IMR-90 (cell line): ENCODE measurements at regions not wholly inside any gene's neighbourhood (a gene's known extent, or its start where the extent isn't known, plus 50 kb on each side); places are given as distances from the start of the nearest gene placed in this dataset.

ENCODE experiments used
- ATAC-seq: fragments of 200-7000 bp; cut with Tn5 transposase; 2 replicates; pipeline ENCODE4 v1.9.1; 2020; ENCODE audit warnings: low read depth, mild to moderate bottlenecking, moderate library complexity
- BruUV-seq: library from RNA; stranded (reverse); fragments of 400-500 nt; replicated peaks from 2 replicates; lab custom pipeline; 2021; lab: Mats Ljungman, UMichigan
- CTCF ChIA-PET: fragments of 300-600 bp; formaldehyde crosslinking; extraction: SDS; loops from one replicate; lab custom pipeline; 2021; ENCODE audit warnings: antibody characterized with exemption; lab: Yijun Ruan, JAX
- POLR2A ChIA-PET: fragments of 300-600 bp; sonication (Branson Sonifier 250); formaldehyde crosslinking; loops from one replicate; lab custom pipeline; 2022; ENCODE audit warnings: antibody characterized with exemption; ENCODE audit not compliant: unreplicated experiment; lab: Charles Lee
- DNase-seq: peaks from one replicate; pipeline ENCODE4 v3.0.0; 2013
- H2AFZ ChIP-seq: replicated peaks from 2 replicates; pipeline ENCODE3; 2013; ENCODE audit warnings: low read length, mild to moderate bottlenecking; ENCODE audit not compliant: poor library complexity
- H2AK5ac ChIP-seq: 2 replicates; pipeline ENCODE4 v1.6.1; 2013; ENCODE audit warnings: low read depth, low read length, inconsistent platforms
- H2AK9ac ChIP-seq: replicated peaks from 2 replicates; pipeline ENCODE3; 2013; ENCODE audit warnings: mild to moderate bottlenecking, low read depth, low read length, moderate library complexity; ENCODE audit not compliant: poor library complexity
- H2BK120ac ChIP-seq: 2 replicates; pipeline ENCODE4 v1.6.1; 2013; ENCODE audit warnings: low read depth, low read length, inconsistent platforms
- H2BK15ac ChIP-seq: 3 replicates; pipeline ENCODE4 v1.6.1; 2013; ENCODE audit warnings: low read depth, low read length, inconsistent platforms
- H2BK20ac ChIP-seq: 2 replicates; pipeline ENCODE4 v1.6.1; 2013; ENCODE audit warnings: low read depth, mild to moderate bottlenecking, inconsistent platforms, low read length, moderate library complexity
- H2BK5ac ChIP-seq: 2 replicates; pipeline ENCODE4 v1.6.1; 2013; ENCODE audit warnings: mild to moderate bottlenecking, low read depth, low read length, inconsistent platforms; ENCODE audit not compliant: poor library complexity, severe bottlenecking
- H3K14ac ChIP-seq: replicated peaks from 2 replicates; pipeline ENCODE4 v1.6.1; 2013; ENCODE audit warnings: low read depth, low read length, inconsistent platforms
- H3K18ac ChIP-seq: 2 replicates; pipeline ENCODE4 v1.6.1; 2013; ENCODE audit warnings: low read depth, low read length, control low read depth
- H3K23ac ChIP-seq: 2 replicates; pipeline ENCODE4 v1.6.1; 2013; ENCODE audit warnings: low read depth, low read length, inconsistent platforms
- H3K27ac ChIP-seq: 2 replicates; pipeline ENCODE4 v1.5.1; 2013; ENCODE audit warnings: mild to moderate bottlenecking, control low read depth, low read length; ENCODE audit not compliant: insufficient read depth
- H3K27me3 ChIP-seq: 2 replicates; pipeline ENCODE4 v1.6.1; 2013; ENCODE audit warnings: low read length; ENCODE audit not compliant: control insufficient read depth, insufficient read depth
- H3K36me3 ChIP-seq: 2 replicates; pipeline ENCODE4 v1.6.1; 2013; ENCODE audit warnings: low read length, mixed read lengths; ENCODE audit not compliant: control insufficient read depth, insufficient read depth
- H3K4ac ChIP-seq: 2 replicates; pipeline ENCODE4 v1.6.1; 2013; ENCODE audit warnings: low read depth, low read length, inconsistent platforms
- H3K4me1 ChIP-seq: 2 replicates; pipeline ENCODE4 v1.6.1; 2013; ENCODE audit warnings: low read length, mixed read lengths; ENCODE audit not compliant: control insufficient read depth, insufficient read depth
- H3K4me2 ChIP-seq: 2 replicates; pipeline ENCODE4 v1.6.1; 2013; ENCODE audit warnings: low read depth, mild to moderate bottlenecking, control low read depth, low read length, moderate library complexity
- H3K4me3 ChIP-seq: 2 replicates; pipeline ENCODE4 v1.5.1; 2013; ENCODE audit warnings: low read depth, mild to moderate bottlenecking, control low read depth, low read length, moderate library complexity; ENCODE audit not compliant: insufficient read depth
- H3K56ac ChIP-seq: 2 replicates; pipeline ENCODE4 v1.6.1; 2013; ENCODE audit warnings: low read length, inconsistent platforms; ENCODE audit not compliant: insufficient read depth; ENCODE audit errors: extremely low read depth
- H3K79me1 ChIP-seq, 2 experiments: 2 replicates each; pipeline ENCODE4 v1.6.1; 2013; ENCODE audit warnings: low read length in 2 of 2, inconsistent platforms in 1 of 2, low read depth in 1 of 2
- H3K9ac ChIP-seq: 2 replicates; pipeline ENCODE4 v1.6.1; 2013; ENCODE audit warnings: low read depth, low read length, control low read depth
- H3K9me1 ChIP-seq: 2 replicates; pipeline ENCODE4 v1.6.1; 2013; ENCODE audit warnings: low read length, inconsistent platforms; ENCODE audit not compliant: insufficient read depth
- H3K9me3 ChIP-seq: 2 replicates; pipeline ENCODE4 v1.6.1; 2013; ENCODE audit warnings: low read length; ENCODE audit not compliant: control insufficient read depth, insufficient read depth
- H4K20me1 ChIP-seq: 2 replicates; pipeline ENCODE4 v1.6.1; 2013; ENCODE audit warnings: low read length, inconsistent platforms; ENCODE audit not compliant: insufficient read depth
- H4K5ac ChIP-seq: 2 replicates; pipeline ENCODE4 v1.6.1; 2013; ENCODE audit warnings: mild to moderate bottlenecking, low read depth, low read length, control low read depth
- H4K8ac ChIP-seq, 2 experiments: 2 replicates each; pipeline ENCODE4 v1.6.1; 2013; ENCODE audit warnings: low read depth in 2 of 2, low read length in 2 of 2, control low read depth in 1 of 2, inconsistent platforms in 1 of 2
- H4K91ac ChIP-seq: 2 replicates; pipeline ENCODE4 v1.6.1; 2013; ENCODE audit warnings: low read depth, low read length, inconsistent platforms; ENCODE audit not compliant: insufficient read depth
- MXI1 ChIP-seq: IDR thresholded peaks from 2 replicates; pipeline ENCODE4 v1.6.1; 2012; ENCODE audit warnings: low read depth, mild to moderate bottlenecking, low read length, moderate library complexity, borderline replicate concordance
- NFE2L2 ChIP-seq: fragments of 150-350 bp; IDR thresholded peaks from 2 replicates; pipeline ENCODE4 v1.6.1; 2016; ENCODE audit warnings: low read depth, mild to moderate bottlenecking, low read length
- RAD21 ChIP-seq: IDR thresholded peaks from 2 replicates; pipeline ENCODE4 v1.6.1; 2012; ENCODE audit warnings: low read length, improper control_type of control experiment
- USF2 ChIP-seq: fragments of 150-350 bp; IDR thresholded peaks from 2 replicates; pipeline ENCODE4 v1.6.1; 2017; ENCODE audit warnings: mild to moderate bottlenecking, antibody characterized with exemption, low read length, low read depth
- WGBS, 2 experiments: methylation state at CpG; one replicate each; pipeline versions ENCODE4 v1.1.5 to v1.1.7; 2013; ENCODE audit warnings: missing lambda C conversion rate in 2 of 2; ENCODE audit not compliant: insufficient read length in 1 of 2; ENCODE audit errors: extremely low coverage in 2 of 2; 5-methylcytosine and 5-hydroxymethylcytosine counted together
- dilution Hi-C: fragments of 300-500 bp; cut with HindIII; formaldehyde crosslinking; loops from one replicate; pipeline ENCODE4 v1.14.3; 2018; ENCODE audit warnings: low sequenced_read_pairs; ENCODE audit not compliant: unreplicated experiment
- in situ Hi-C: fragments of 300-500 bp; cut with MboI; formaldehyde crosslinking; loops from 3 replicates; pipeline ENCODE4 v1.14.3; 2019; ENCODE audit warnings: low sequenced_read_pairs, inconsistent platforms, mixed read lengths
- intact Hi-C: fragments of 100-400 bp; cut with micrococcal nuclease; formaldehyde crosslinking; loops from 2 replicates; pipeline ENCODE4 v1.10.0; 2022

GRCh38 chr10:78766603-78767002 lies 302.2 kb upstream of the ZMIZ1 start:
- peaks cover 8% of the 10 kb centered on the region for H3K27me3 ChIP-seq
- POLR2A ChIA-PET = no interaction called here
- no peak overlapping the region for H2BK5ac ChIP-seq
- no peak overlapping the region for H3K4ac ChIP-seq
- H4K5ac ChIP-seq = no peak overlapping the region
- H3K9ac ChIP-seq = no peak overlapping the region
- no peak overlapping the region for H3K23ac ChIP-seq
- CTCF ChIA-PET = no interaction called here
- H3K27ac ChIP-seq = no peak overlapping the region
- WGBS, 2 experiments = no CpG with 5 or more reads among the region's 4 CpGs
- no peak overlapping the region for H2AFZ ChIP-seq
- no peaks in the 10 kb centered on the region for H4K20me1 ChIP-seq
- intact Hi-C loops (no loop called here), in situ Hi-C loops (no loop called here), dilution Hi-C loops (no loop called here)
- no peak overlapping the region for H3K4me2 ChIP-seq
- H3K56ac ChIP-seq = no peak overlapping the region
- H3K4me1 ChIP-seq = peaks cover 5% of the 10 kb centered on the region; the same call in 1 of the 2 replicates
- no peak overlapping the region for H2AK9ac ChIP-seq
- H4K91ac ChIP-seq = no peak overlapping the region
- no peak for TF ChIP-seq NFE2L2
- no peak for TF ChIP-seq USF2
- TF ChIP-seq RAD21 = no peak
- TF ChIP-seq MXI1 = no peak
- H2BK120ac ChIP-seq = no peak overlapping the region
- H3K14ac ChIP-seq = no peak overlapping the region
- DNase-seq = no peak
- no TSS peak for BruUV-seq
- H3K79me1 ChIP-seq = no peaks in the 10 kb centered on the region
- no peak overlapping the region for H3K4me3 ChIP-seq
- H4K8ac ChIP-seq = no peak overlapping the region
- H2BK20ac ChIP-seq = no peak overlapping the region
- H3K9me1 ChIP-seq = 0 out of 2 replicates have a peak, but pooled peaks cover 3% of the 10 kb centered on the region
- no peaks in the 10 kb centered on the region for H3K9me3 ChIP-seq
- no peak for ATAC-seq
- H3K18ac ChIP-seq = no peak overlapping the region
- no peak overlapping the region for H2BK15ac ChIP-seq
- no peak overlapping the region for H2AK5ac ChIP-seq
- H3K36me3 ChIP-seq = no peaks in the 10 kb centered on the region
